ENCODE measurements at regions not wholly inside any gene's neighbourhood (a gene's known extent, or its start where the extent isn't known, plus 50 kb on each side); places are given as distances from the start of the nearest gene placed in this dataset.
"Not testable (repeated sequence)": the region's sequence is repeated elsewhere in the genome, so short reads cannot be mapped to it uniquely, and the experiment has no call there.

DNA sequence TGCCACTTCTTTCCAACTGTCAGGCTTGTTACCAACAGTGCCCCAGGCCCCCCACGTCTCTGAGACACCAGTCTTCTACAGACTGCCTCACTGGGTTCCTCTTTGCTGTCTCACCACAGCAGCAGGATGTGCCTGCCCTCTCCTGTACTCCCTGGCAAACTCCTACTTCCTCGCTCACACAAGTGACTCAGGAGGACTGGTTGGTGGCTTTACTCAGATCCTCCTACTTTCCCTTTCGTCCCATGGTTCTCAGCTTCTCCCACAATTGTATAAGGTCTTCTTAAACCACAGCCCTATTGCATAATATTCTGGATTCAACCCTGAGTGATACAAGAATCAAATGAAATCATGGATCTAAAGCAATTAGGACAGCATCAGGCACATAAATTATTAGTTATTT is 246.6 kb upstream of the PROK2 start:
- H3K27ac ChIP-seq = peak overlapping the region; percentile 74
- peak; percentile 66 to 77 for DNase-seq (ENCODE audit: low read depth in 1 of 2, low spot score in 2 of 2)
- no peaks in the 10 kb centered on the region for H3K27me3 ChIP-seq (replicated peaks)

DNA sequence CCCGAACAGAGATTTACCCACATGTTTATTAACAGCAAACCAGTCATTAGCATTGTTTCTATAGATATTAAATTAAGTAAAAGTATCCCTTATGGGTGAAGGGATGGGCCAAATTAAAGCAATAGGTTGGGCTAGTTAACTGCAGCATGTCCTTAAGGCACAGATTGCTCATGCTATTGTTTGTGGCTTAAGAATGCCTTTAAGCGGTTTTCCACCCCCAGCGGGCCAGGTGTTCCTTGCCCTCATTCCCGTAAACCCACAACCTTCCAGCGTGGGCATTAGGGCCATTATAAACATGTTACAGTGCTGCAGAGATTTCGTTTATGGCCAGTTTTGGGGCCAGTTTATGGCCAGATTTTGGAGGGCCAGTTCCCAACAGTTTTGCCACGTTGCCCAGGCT is 245.3 kb upstream of the PROK2 start:
- Histone ChIP-seq H3K4me1 (replicated peaks) (peaks cover 53% of the 10 kb centered on the region), H3K27ac (peak overlapping the region; percentile 74)
- H3K27me3 ChIP-seq (replicated peaks); H3K36me3 ChIP-seq; DNase-seq (ENCODE audit: low read depth in 1 of 2, low spot score in 2 of 2); H3K9me3 ChIP-seq (replicated peaks); H3K4me3 ChIP-seq: not testable (repeated sequence)

More for the DNA sequence above, 246.6 kb upstream of the PROK2 start:
- no peaks in the 10 kb centered on the region for H3K36me3 ChIP-seq
- H3K9me3 ChIP-seq (replicated peaks) = no peaks in the 10 kb centered on the region
- peaks cover 55% of the 10 kb centered on the region for H3K4me1 ChIP-seq (replicated peaks)
- no peak overlapping the region for H3K4me3 ChIP-seq

DNA sequence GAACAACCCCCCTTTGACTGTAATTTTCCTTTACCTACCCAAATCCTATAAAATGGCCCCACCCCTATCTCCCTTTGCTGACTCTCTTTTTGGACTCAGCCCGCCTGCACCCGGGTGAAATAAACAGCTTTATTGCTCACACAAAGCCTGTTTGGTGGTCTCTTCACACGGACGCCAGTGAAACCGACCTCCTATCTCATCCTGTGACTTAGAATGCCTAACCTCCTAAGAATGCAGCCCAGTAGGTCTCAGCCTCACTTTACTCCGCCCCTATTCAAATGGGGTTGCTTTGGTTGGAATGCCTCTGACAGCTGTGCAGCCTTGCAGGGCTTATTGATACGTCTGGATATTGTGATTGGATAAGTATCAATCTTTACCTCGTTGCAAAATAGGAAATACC is 243.8 kb upstream of the PROK2 start:
- peaks cover 53% of the 10 kb centered on the region for H3K4me1 ChIP-seq (replicated peaks)
- H3K9me3 ChIP-seq (replicated peaks); H3K36me3 ChIP-seq; H3K27me3 ChIP-seq (replicated peaks); H3K4me3 ChIP-seq: not testable (repeated sequence)
- DNase-seq (ENCODE audit: low read depth in 1 of 2, low spot score in 2 of 2) = peak; percentile 76 to 83
- H3K27ac ChIP-seq = peak overlapping the region; percentile 92

DNA sequence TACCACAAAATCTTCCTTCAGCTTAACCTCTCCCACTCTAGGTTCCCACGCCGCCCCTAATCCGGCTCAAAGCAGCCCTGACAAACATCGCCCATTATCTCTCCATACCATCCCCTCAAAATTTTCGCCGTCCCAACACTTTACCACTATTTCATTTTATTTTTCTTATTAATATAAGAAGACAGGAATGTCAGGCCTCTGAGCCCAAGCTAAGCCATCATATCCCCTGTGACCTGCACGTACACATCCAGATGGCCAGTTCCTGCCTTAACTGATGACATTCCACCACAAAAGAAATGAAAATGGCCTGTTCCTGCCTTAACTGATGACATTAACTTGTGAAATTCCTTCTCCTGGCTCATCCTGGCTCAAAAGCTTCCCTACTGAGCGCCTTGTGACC is 243.4 kb upstream of the PROK2 start:
- Histone ChIP-seq H3K4me1 (replicated peaks) (peaks cover 53% of the 10 kb centered on the region), H3K27ac (peak overlapping the region; percentile 92)
- H3K4me3 ChIP-seq; DNase-seq (ENCODE audit: low read depth in 1 of 2, low spot score in 2 of 2); H3K36me3 ChIP-seq; H3K27me3 ChIP-seq (replicated peaks); H3K9me3 ChIP-seq (replicated peaks): not testable (repeated sequence)

DNA sequence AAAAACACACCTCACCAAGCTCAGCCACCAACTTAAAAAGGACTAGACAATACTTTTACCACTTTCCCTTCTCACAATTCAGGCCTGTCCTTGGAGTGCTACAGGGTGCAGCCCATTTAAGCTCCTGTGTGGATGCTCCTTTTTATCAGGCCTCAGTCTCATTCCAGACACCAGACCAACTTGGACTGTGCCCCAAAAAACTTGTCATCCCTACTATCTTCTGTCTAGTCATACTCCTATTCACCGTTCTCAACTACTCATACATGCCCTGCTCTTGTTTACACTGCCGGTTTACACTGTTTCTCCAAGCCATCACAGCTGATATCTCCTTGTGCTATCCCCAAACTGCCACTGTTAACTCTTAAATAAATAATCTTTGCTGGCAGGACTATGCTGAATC is 242.8 kb upstream of the PROK2 start:
- H3K36me3 ChIP-seq; H3K27me3 ChIP-seq (replicated peaks); H3K9me3 ChIP-seq (replicated peaks); H3K4me3 ChIP-seq: not testable (repeated sequence)
- Histone ChIP-seq H3K27ac (peak overlapping the region; percentile 92), H3K4me1 (replicated peaks) (peaks cover 56% of the 10 kb centered on the region)
- peak in 1 of 2 experiments; percentile 19 for DNase-seq (ENCODE audit: low read depth in 1 of 2, low spot score in 2 of 2)

DNA sequence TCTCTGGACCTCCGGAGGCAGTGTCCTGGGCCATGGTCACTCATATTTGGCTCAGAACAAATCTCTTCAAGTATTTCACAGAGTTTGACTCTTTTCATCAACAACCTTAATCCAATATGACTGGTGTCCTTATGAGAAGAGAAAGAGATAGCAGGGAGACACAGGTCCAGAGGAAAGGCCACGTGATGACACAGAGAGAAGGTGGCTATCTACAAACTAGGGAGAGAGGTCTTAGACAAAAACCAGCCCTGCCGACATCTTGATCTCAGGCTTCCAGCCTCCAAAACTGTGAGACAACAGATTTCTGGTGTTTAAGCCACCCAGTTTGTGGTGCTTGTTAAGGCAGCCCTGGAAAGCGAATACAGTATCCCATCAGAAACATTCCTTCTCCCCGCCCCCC is 237.1 kb upstream of the PROK2 start:
- no peak overlapping the region for H3K27ac ChIP-seq
- no peak overlapping the region for H3K4me3 ChIP-seq
- no peaks in the 10 kb centered on the region for H3K9me3 ChIP-seq (replicated peaks)

DNA sequence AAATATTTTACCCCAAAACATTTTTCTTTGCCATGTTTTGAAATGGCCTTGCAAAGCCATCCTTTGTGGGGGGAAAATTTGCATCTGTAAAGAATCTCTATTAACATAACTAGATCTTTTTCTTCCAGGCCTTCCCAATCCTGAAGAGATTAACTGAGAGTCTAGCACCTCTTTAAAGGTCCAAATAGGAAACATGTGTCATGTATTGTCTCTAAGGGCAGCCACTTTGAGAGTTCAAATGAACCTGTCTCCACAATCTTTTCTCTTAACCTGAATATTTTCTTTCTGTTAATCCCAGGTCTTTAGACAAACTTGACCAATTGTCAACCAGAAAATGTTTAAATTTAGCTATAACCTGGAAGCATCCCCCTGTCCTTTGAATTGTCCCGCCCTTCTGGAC is 236.6 kb upstream of the PROK2 start:
- Histone ChIP-seq H3K27me3 (replicated peaks) (no peaks in the 10 kb centered on the region), H3K4me1 (replicated peaks) (peaks cover 25% of the 10 kb centered on the region), H3K27ac (no peak overlapping the region), H3K9me3 (replicated peaks) (no peaks in the 10 kb centered on the region), H3K4me3 (no peak overlapping the region), H3K36me3 (no peaks in the 10 kb centered on the region)
- DNase-seq (ENCODE audit: low read depth in 1 of 2, low spot score in 2 of 2) = no peak

More for the DNA sequence above, 237.1 kb upstream of the PROK2 start:
- Histone ChIP-seq H3K4me1 (replicated peaks) (peaks cover 25% of the 10 kb centered on the region), H3K36me3 (no peaks in the 10 kb centered on the region), H3K27me3 (replicated peaks) (no peaks in the 10 kb centered on the region)
- DNase-seq (ENCODE audit: low read depth in 1 of 2, low spot score in 2 of 2) = no peak

DNA sequence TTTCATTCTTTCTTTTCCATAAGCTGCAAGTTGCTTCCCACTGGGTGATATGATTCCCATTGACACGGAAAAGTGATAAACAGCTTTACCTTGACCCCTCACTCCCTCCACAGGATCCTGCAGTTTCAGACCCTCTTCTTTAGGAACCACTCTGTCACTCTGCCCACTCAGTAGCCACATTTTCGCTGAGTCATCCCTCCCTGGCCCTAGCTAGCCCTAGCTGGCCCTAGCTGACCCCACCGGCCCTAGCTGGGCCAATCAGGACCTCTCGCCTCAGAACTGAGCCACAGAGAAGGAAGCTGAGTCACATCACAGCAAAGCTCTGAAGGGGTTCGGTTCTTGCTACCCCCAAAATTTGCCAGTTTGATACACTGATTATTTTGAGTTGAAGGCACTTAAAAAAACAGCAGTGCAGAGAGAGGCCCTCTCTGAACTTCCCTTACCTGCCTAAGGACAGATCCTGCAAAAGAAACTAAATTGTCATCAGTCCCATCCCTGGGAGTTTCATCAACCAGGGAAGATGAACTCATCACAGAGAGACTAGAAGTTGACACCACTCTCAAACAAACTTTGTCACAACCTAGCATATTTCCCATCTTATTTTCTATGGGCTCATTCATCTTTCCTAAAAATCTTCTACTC is 233.5 kb upstream of the PROK2 start:
- DNase-seq (ENCODE audit: low read depth in 1 of 2, low spot score in 2 of 2) = no peak
- H3K27me3 ChIP-seq (replicated peaks) = no peaks in the 10 kb centered on the region
- no peaks in the 10 kb centered on the region for H3K9me3 ChIP-seq (replicated peaks)
- no peaks in the 10 kb centered on the region for H3K36me3 ChIP-seq
- no peak overlapping the region for H3K27ac ChIP-seq
- no peak overlapping the region for H3K4me3 ChIP-seq
- H3K4me1 ChIP-seq (replicated peaks) = peaks cover 25% of the 10 kb centered on the region

DNA sequence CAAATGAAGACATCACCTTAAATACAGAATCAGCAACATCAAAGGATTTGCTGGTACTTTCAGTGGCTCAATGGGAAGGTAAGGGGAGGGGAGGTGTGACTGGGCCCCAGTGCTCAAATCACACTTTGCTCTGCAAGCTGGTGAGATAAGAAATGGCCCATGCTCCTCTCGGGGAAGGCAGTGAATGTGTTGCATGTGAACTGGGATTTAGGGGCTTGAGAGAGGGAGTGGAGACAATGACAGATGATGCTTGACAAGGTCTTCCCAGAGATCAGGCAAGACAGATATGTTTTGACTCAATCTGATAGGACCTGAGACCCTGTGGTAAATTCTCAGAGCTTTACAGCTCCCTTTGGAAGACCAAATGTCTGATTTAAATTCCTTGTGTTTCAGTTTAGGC is 233.0 kb upstream of the PROK2 start:
- Histone ChIP-seq H3K27me3 (replicated peaks) (no peaks in the 10 kb centered on the region), H3K4me1 (replicated peaks) (peaks cover 24% of the 10 kb centered on the region), H3K36me3 (no peaks in the 10 kb centered on the region), H3K9me3 (replicated peaks) (no peaks in the 10 kb centered on the region), H3K4me3 (no peak overlapping the region), H3K27ac (no peak overlapping the region)
- DNase-seq (ENCODE audit: low read depth in 1 of 2, low spot score in 2 of 2) = no peak

DNA sequence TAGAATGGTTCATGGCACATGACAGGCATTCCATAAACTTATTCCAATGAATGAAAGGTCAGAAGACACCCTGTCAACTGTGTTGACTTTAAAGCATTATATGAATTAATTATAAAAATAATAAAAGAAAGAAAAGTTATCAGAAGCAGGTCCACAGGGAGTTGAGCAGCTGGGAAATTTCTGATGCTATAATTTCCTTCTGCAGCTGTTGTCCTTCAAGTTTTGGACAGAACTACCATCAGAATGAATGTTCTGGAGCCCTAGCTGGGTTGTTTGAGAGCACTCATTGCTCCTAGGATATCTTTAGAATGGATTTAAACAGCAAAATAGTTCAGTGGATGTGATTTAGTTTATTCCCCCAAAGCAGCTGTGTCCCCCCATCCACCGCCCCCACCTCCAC is 232.4 kb upstream of the PROK2 start:
- no peaks in the 10 kb centered on the region for H3K9me3 ChIP-seq (replicated peaks)
- peaks cover 21% of the 10 kb centered on the region for H3K4me1 ChIP-seq (replicated peaks)
- DNase-seq (ENCODE audit: low read depth in 1 of 2, low spot score in 2 of 2) = no peak
- no peak overlapping the region for H3K4me3 ChIP-seq
- H3K27me3 ChIP-seq (replicated peaks) = no peaks in the 10 kb centered on the region
- H3K27ac ChIP-seq = no peak overlapping the region
- no peaks in the 10 kb centered on the region for H3K36me3 ChIP-seq

DNA sequence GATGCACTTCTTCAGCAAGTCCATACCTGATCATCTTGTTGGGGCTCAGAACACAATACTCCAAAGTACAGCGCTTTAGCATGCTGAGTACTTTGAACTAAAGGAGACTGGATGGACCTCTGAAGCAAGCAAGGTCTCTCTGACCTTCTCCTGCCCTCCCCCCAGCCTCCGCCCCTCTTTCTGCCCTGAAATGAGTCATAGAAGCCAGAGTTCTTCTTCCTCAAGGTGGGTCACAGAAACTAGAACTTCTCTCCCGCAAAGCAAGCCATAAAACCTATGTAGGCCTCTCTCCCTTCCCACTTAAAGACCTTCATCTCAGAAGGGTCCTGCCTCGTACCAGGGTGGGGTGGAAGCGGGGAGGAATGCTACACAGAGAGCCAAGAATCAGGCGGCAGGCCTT is 230.5 kb upstream of the PROK2 start:
- Histone ChIP-seq H3K27me3 (replicated peaks) (no peaks in the 10 kb centered on the region), H3K36me3 (no peaks in the 10 kb centered on the region), H3K4me1 (replicated peaks) (peaks cover 28% of the 10 kb centered on the region), H3K4me3 (no peak overlapping the region), H3K9me3 (replicated peaks) (no peaks in the 10 kb centered on the region), H3K27ac (no peak overlapping the region)
- DNase-seq (ENCODE audit: low read depth in 1 of 2, low spot score in 2 of 2) = no peak

DNA sequence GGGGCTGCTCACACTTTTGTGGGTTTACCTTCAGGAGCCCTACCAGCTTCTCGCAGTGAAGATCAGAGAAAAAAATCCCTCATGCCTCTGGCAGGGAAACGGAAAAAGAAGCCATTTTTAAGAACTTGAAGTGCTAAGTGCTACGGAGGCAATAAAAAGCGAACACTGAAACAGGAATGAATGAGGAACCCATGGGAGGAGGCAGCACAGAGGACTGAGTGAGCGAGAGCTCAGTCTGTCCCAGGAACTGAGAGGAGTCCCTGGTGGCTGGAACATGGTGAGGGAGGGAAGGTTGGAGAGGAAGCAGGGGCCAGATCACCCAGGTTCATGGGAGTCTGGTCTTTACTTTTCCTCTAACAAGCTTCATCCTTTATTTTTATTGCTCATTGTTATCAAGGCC is 228.1 kb upstream of the PROK2 start:
- H3K9me3 ChIP-seq (replicated peaks) = no peaks in the 10 kb centered on the region
- H3K27ac ChIP-seq = no peak overlapping the region
- no peak for DNase-seq (ENCODE audit: low read depth in 1 of 2, low spot score in 2 of 2)
- no peaks in the 10 kb centered on the region for H3K36me3 ChIP-seq
- no peak overlapping the region for H3K4me3 ChIP-seq
- no peaks in the 10 kb centered on the region for H3K27me3 ChIP-seq (replicated peaks)
- peaks cover 17% of the 10 kb centered on the region for H3K4me1 ChIP-seq (replicated peaks)

DNA sequence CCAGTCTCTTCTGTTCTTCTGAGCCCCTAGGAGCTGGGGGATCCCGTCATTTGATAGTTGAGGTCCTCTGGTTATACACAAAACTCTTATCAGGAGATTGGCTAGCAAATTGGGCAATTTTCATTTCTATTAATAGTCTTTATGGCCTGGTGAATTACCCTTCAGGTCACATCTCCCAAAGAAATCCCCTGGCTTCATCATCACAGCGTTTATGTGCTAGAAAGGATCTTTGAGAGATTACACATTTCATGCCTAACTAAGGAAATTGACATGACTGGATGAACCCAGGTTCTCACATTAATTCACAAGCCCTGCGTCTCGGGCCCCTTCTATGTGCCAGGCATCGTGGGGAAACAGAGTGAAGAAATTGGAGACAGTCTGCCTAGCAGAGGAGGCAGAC is 227.4 kb upstream of the PROK2 start:
- no peak overlapping the region for H3K4me3 ChIP-seq
- DNase-seq (ENCODE audit: low read depth in 1 of 2, low spot score in 2 of 2) = no peak
- no peak overlapping the region for H3K27ac ChIP-seq

DNA sequence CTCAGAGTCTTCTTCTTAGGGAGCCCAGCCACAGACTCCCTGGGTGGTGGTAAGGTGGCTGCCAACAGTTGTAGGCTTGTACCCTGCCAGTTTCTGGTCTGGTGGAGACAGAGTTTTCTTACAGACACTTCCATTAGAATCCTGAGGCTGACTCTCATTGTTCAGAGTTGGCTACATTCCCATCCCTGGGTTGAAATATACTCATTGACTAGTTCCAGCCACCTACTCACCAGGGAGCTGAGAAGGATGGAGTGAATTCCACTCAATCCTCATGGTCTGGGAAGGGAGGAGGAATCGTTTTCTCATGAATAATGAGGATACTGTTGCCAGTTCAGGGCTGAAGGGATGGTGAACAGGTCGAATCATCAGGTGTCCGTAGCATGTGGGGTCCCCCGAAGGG is 226.5 kb upstream of the PROK2 start:
- no peak for DNase-seq (ENCODE audit: low read depth in 1 of 2, low spot score in 2 of 2)
- H3K27ac ChIP-seq = no peak overlapping the region

More for the DNA sequence above, 227.4 kb upstream of the PROK2 start:
- H3K4me1 ChIP-seq (replicated peaks) = peaks cover 18% of the 10 kb centered on the region
- no peaks in the 10 kb centered on the region for H3K9me3 ChIP-seq (replicated peaks)
- H3K27me3 ChIP-seq (replicated peaks) = no peaks in the 10 kb centered on the region
- H3K36me3 ChIP-seq = no peaks in the 10 kb centered on the region

DNA sequence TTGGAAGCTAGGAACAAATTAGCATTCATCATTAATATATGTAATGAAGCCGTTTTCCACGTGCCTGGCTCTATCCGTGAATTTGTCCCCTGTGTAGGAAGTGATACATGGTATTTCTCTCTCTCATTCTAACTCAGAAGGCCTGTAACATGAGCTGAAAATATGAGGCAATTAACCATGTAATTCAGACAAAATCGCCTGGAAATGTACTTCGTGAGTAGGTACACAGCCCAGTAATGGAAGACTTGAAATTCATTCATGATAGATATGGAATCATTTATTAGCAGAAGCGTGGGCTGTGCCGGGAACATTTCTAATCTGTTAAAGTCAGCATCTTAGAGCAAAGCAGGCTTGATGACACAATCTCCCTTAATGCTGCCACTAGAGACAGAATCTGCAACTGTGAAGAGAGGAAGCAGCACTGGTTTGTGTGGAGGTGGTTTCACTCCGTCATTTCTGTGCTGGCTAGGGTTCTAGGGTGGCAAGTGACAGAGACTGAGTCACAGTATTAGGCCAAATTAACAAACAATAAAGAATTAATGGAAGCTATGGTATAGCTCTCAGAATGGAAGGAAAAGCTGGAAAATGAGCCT is 225.0 kb upstream of the PROK2 start:
- Histone ChIP-seq H3K4me3 (no peak overlapping the region), H3K4me1 (replicated peaks) (peaks cover 18% of the 10 kb centered on the region), H3K27me3 (replicated peaks) (no peaks in the 10 kb centered on the region), H3K36me3 (no peaks in the 10 kb centered on the region), H3K9me3 (replicated peaks) (no peaks in the 10 kb centered on the region), H3K27ac (no peak overlapping the region)
- DNase-seq (ENCODE audit: low read depth in 1 of 2, low spot score in 2 of 2) = no peak

More for the DNA sequence above, 226.5 kb upstream of the PROK2 start:
- H3K27me3 ChIP-seq (replicated peaks) = no peaks in the 10 kb centered on the region
- peaks cover 18% of the 10 kb centered on the region for H3K4me1 ChIP-seq (replicated peaks)
- H3K9me3 ChIP-seq (replicated peaks) = no peaks in the 10 kb centered on the region
- H3K36me3 ChIP-seq = no peaks in the 10 kb centered on the region
- no peak overlapping the region for H3K4me3 ChIP-seq

Measured in SJSA1 (cell line).